GM18858 (cell line): ENCODE measurements at regions not wholly inside any gene's neighbourhood (a gene's known extent, or its start where the extent isn't known, plus 50 kb on each side); places are given as distances from the start of the nearest gene placed in this dataset.
"Not testable (repeated sequence)": the region's sequence is repeated elsewhere in the genome, so short reads cannot be mapped to it uniquely, and the experiment has no call there.

Experiments
- ATAC-seq: cut with Tn5 transposase; IDR thresholded peaks from one replicate; pipeline ENCODE4 v1.9.1; 2021; ENCODE audit not compliant: unreplicated experiment

- ATAC-seq, result not testable (repeated sequence)
Observed at GRCh38 chr21:5975719-5976118, 4545.7 kb upstream of the TPTE start.

GRCh38 chr21:5997586-5997985 is 4523.8 kb upstream of the TPTE start:
- ATAC-seq, result not testable (repeated sequence)

- not testable (repeated sequence) for ATAC-seq
Observed at GRCh38 chr21:6015422-6016057, 4505.8 kb upstream of the TPTE start.

GRCh38 chr21:6020460-6020859 is 4500.9 kb upstream of the TPTE start:
- ATAC-seq, result not testable (repeated sequence)

- not testable (repeated sequence) for ATAC-seq
Observed at GRCh38 chr21:6020953-6021716, 4500.2 kb upstream of the TPTE start.

GRCh38 chr21:6021717-6022270 is 4499.6 kb upstream of the TPTE start:
- ATAC-seq, result not testable (repeated sequence)

GRCh38 chr21:6023331-6023730 is 4498.1 kb upstream of the TPTE start:
- not testable (repeated sequence) for ATAC-seq

GRCh38 chr21:6025139-6025538 is 4496.2 kb upstream of the TPTE start:
- ATAC-seq, result not testable (repeated sequence)

- not testable (repeated sequence) for ATAC-seq
Observed at GRCh38 chr21:6027497-6027896, 4493.9 kb upstream of the TPTE start.

- ATAC-seq, result not testable (repeated sequence)
Observed at GRCh38 chr21:6034124-6034678, 4487.2 kb upstream of the TPTE start.

GRCh38 chr21:6034820-6035473 is 4486.4 kb upstream of the TPTE start:
- not testable (repeated sequence) for ATAC-seq

- ATAC-seq, result not testable (repeated sequence)
Observed at GRCh38 chr21:6035474-6036155, 4485.8 kb upstream of the TPTE start.

GRCh38 chr21:6039224-6039623 is 4482.2 kb upstream of the TPTE start:
- ATAC-seq, result not testable (repeated sequence)

- ATAC-seq, result not testable (repeated sequence)
Observed at GRCh38 chr21:6040095-6040494, 4481.3 kb upstream of the TPTE start.

- ATAC-seq, result not testable (repeated sequence)
Observed at GRCh38 chr21:6043430-6044275, 4477.7 kb upstream of the TPTE start.

GRCh38 chr21:6044695-6045094 is 4476.7 kb upstream of the TPTE start:
- ATAC-seq, result not testable (repeated sequence)

- not testable (repeated sequence) for ATAC-seq
Observed at GRCh38 chr21:6049930-6050329, 4471.5 kb upstream of the TPTE start.

- ATAC-seq, result not testable (repeated sequence)
Observed at GRCh38 chr21:6052109-6052508, 4469.3 kb upstream of the TPTE start.

GRCh38 chr21:6053145-6053544 is 4468.2 kb upstream of the TPTE start:
- not testable (repeated sequence) for ATAC-seq

GRCh38 chr21:6058997-6059396 is 4462.4 kb upstream of the TPTE start:
- ATAC-seq, result not testable (repeated sequence)
